ENCODE measurements at regions not wholly inside any gene's neighbourhood (a gene's known extent, or its start where the extent isn't known, plus 50 kb on each side); places are given as distances from the start of the nearest gene placed in this dataset.

- TF ChIP-seq CTCF (conservative IDR thresholded peaks at IDR 0.05; ENCODE audit: low read length) = no peak
- TF ChIP-seq EZH2phosphoT487 (IDR thresholded peaks at IDR 0.05; ENCODE audit: borderline replicate concordance) = no peak
These were observed 117.5 kb downstream of the IRX2 start for GRCh38 chr5:2633992-2634391.

Measured in Loucy (cell line).